Right atrium auricular region (tissue), 2 donors: ENCODE measurements at regions not wholly inside any gene's neighbourhood (a gene's known extent, or its start where the extent isn't known, plus 50 kb on each side); places are given as distances from the start of the nearest gene placed in this dataset.

ENCODE experiments used
- DNase-seq: peaks from one replicate; pipeline ENCODE4 v3.0.0-alpha.2; 2019; ENCODE audit warnings: low spot score
- H3K27ac ChIP-seq, 2 donors: fragments of 200-600 bp; sonication (generic); 1 replicate in 1 of 2; 2 replicates in 1 of 2; pipeline ENCODE4 v1.5.1; 2016 to 2019
- H3K27me3 ChIP-seq, 2 donors: fragments of 200-600 bp; sonication (generic); one replicate each; pipeline versions ENCODE4 v1.5.1 to v1.6.0; 2017 to 2019
- H3K36me3 ChIP-seq: fragments of 200-600 bp; sonication (generic); one replicate; pipeline ENCODE4 v1.5.1; 2016
- H3K4me1 ChIP-seq, 2 donors: fragments of 200-600 bp; sonication (generic); one replicate each; pipeline versions ENCODE4 v1.5.1 to v1.6.0; 2017 to 2019
- H3K4me3 ChIP-seq, 2 donors: fragments of 200-600 bp; sonication (generic); 1 replicate in 1 of 2; 2 replicates in 1 of 2; pipeline ENCODE4 v1.5.1; 2017 to 2019; ENCODE audit warnings: mild to moderate bottlenecking in 1 of 2, moderate library complexity in 1 of 2
- H3K9me3 ChIP-seq, 2 donors: fragments of 200-600 bp; sonication (generic); one replicate each; pipeline ENCODE4 v1.5.1; 2019
- CTCF ChIP-seq, 2 donors: fragments of 200-600 bp; sonication (generic); IDR thresholded peaks; one replicate each; pipeline ENCODE4 v1.5.1; 2019; ENCODE audit warnings: antibody characterized with exemption in 2 of 2

DNA sequence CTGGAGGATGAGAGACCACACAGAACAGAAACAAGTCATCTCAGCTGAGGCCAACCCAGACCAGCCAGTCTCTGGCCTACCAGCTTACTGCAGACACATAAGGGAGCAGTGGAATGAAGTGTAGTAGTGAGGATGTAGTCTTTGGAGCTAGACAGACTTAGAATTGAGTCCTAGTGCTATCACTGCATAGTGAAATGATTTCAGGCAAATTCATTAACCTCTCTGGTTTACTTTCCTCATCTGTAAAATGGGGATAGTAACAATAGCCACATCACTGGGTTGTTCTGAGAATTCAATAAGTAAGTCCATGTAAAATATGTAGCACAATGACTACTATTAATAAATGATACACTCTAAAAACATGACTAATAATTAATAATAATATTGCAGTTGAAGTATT is 383.8 kb downstream of the DLEU7 start:
- Histone ChIP-seq H3K4me1 (peaks cover 0 to 3% of the 10 kb centered on the region in 2 donors), H3K27ac (no peak overlapping the region), H3K9me3 (no peaks in the 10 kb centered on the region), H3K4me3 (no peak overlapping the region), H3K36me3 (no peaks in the 10 kb centered on the region), H3K27me3 (no peaks in the 10 kb centered on the region)
- no peak for DNase-seq
- TF ChIP-seq CTCF (IDR thresholded peaks at IDR 0.05) = no peak

- DNase-seq = no peak
- Histone ChIP-seq H3K27me3 (no peaks in the 10 kb centered on the region), H3K9me3 (no peaks in the 10 kb centered on the region), H3K4me1 (peaks cover 0 to 3% of the 10 kb centered on the region in 2 donors), H3K4me3 (no peak overlapping the region), H3K27ac (no peak overlapping the region), H3K36me3 (no peaks in the 10 kb centered on the region)
- TF ChIP-seq CTCF (IDR thresholded peaks at IDR 0.05) = no peak
Measured at GRCh38 chr13:50460358-50460757, 383.1 kb downstream of the DLEU7 start.

DNA sequence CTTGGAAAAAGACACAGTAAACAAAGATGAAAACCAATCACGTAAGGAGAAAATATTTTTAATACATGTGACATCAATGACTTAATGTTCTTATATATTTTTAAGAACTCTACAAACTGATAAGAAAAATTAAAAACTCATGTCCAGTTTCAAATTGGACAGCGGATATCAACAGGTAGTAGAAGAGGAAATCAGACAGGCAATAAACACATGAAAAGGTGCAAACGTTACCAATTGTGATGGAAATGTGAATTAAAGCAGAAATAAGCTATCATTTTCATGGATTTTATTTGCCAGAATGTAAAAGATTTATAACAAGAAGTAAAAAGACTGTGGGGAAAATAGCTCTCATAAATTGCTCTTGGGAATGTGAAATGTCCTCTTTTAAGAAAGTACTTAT is 382.3 kb downstream of the DLEU7 start:
- peaks cover 0 to 2% of the 10 kb centered on the region in 2 donors for H3K4me1 ChIP-seq
- no peak overlapping the region for H3K27ac ChIP-seq
- no peak for DNase-seq
- no peaks in the 10 kb centered on the region for H3K27me3 ChIP-seq
- no peaks in the 10 kb centered on the region for H3K36me3 ChIP-seq
- H3K9me3 ChIP-seq = no peaks in the 10 kb centered on the region
- H3K4me3 ChIP-seq = no peak overlapping the region
- TF ChIP-seq CTCF (IDR thresholded peaks at IDR 0.05) = no peak

DNA sequence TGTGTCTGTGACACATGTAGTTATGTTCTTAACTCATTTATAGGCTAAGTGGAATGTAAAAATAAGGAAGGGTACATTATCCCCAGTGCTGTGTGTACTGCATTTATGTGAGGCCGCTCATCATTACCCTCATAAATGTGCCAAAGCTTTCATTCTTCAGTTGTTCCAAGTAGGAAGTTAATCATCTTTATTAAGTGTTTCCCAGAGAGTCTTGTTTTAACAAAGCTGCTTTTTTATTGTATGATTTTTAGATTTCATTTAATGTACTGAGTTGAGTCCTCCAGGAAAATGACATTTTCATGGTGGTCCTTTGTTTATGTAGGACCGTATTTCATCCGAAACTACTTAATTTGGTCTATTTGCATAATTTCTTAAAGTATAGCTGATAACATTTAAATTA is 379.8 kb downstream of the DLEU7 start:
- H3K4me3 ChIP-seq = no peak overlapping the region
- H3K9me3 ChIP-seq = no peaks in the 10 kb centered on the region
- DNase-seq = no peak
- H3K27ac ChIP-seq = no peak overlapping the region
- H3K27me3 ChIP-seq = no peaks in the 10 kb centered on the region
- H3K4me1 ChIP-seq = peaks cover 0 to 4% of the 10 kb centered on the region in 2 donors
- no peaks in the 10 kb centered on the region for H3K36me3 ChIP-seq
- no peak for TF ChIP-seq CTCF (IDR thresholded peaks at IDR 0.05)

GRCh38 chr13:50464349-50465251 is 378.9 kb downstream of the DLEU7 start:
- Histone ChIP-seq H3K9me3 (no peaks in the 10 kb centered on the region), H3K27me3 (no peaks in the 10 kb centered on the region), H3K27ac (no peak overlapping the region), H3K36me3 (no peaks in the 10 kb centered on the region), H3K4me1 (peaks cover 0 to 4% of the 10 kb centered on the region in 2 donors), H3K4me3 (no peak overlapping the region)
- no peak for DNase-seq
- TF ChIP-seq CTCF (IDR thresholded peaks at IDR 0.05) = no peak
